D341Med (cell line): ENCODE measurements at regions not wholly inside any gene's neighbourhood (a gene's known extent, or its start where the extent isn't known, plus 50 kb on each side); places are given as distances from the start of the nearest gene placed in this dataset.

Source experiments
- DNase-seq: peaks from one replicate; pipeline ENCODE4 v3.0.0; 2012; ENCODE audit warnings: low spot score

- no peak for DNase-seq
Measured at GRCh38 chr10:36692759-36693158, 432.6 kb upstream of the ANKRD30A start.

GRCh38 chr10:36688717-36689116 lies 436.7 kb upstream of the ANKRD30A start:
- DNase-seq = no peak

GRCh38 chr10:36683421-36683820 lies 442.0 kb upstream of the ANKRD30A start:
- no peak for DNase-seq

- DNase-seq = no peak
Measured at GRCh38 chr10:36681751-36682632, 443.4 kb upstream of the ANKRD30A start.

- no peak for DNase-seq
Measured at GRCh38 chr10:36679554-36679953, 445.8 kb upstream of the ANKRD30A start.

- no peak for DNase-seq
Measured at GRCh38 chr10:36677431-36677768, 448.0 kb upstream of the ANKRD30A start.

- DNase-seq = no peak
Measured at GRCh38 chr10:36676756-36677430, 448.5 kb upstream of the ANKRD30A start.

GRCh38 chr10:36676321-36676720 lies 449.1 kb upstream of the ANKRD30A start:
- DNase-seq = no peak

- no peak for DNase-seq
Measured at GRCh38 chr10:36675458-36675880, 449.9 kb upstream of the ANKRD30A start.

- no peak for DNase-seq
Measured at GRCh38 chr10:36671607-36672006, 453.8 kb upstream of the ANKRD30A start.

- DNase-seq = no peak
Measured at GRCh38 chr10:36670621-36671402, 454.6 kb upstream of the ANKRD30A start.

- no peak for DNase-seq
Measured at GRCh38 chr10:36669615-36670352, 455.6 kb upstream of the ANKRD30A start.

- no peak for DNase-seq
Measured at GRCh38 chr10:36666451-36666850, 458.9 kb upstream of the ANKRD30A start.

- no peak for DNase-seq
Measured at GRCh38 chr10:36662571-36662970, 462.8 kb upstream of the ANKRD30A start.

GRCh38 chr10:36650274-36650673 lies 475.1 kb upstream of the ANKRD30A start:
- DNase-seq = no peak

- DNase-seq = no peak
Measured at GRCh38 chr10:36647540-36647939, 477.9 kb upstream of the ANKRD30A start.

- DNase-seq = no peak
Measured at GRCh38 chr10:36640626-36641025, 484.8 kb upstream of the ANKRD30A start.

GRCh38 chr10:36638462-36639155 lies 486.8 kb upstream of the ANKRD30A start:
- no peak for DNase-seq

- no peak for DNase-seq
Measured at GRCh38 chr10:36636879-36637278, 488.5 kb upstream of the ANKRD30A start.

GRCh38 chr10:36636285-36636839 lies 489.0 kb upstream of the ANKRD30A start:
- DNase-seq = no peak

GRCh38 chr10:36634916-36635315 lies 490.5 kb upstream of the ANKRD30A start:
- DNase-seq = no peak
